ENCODE measurements at regions not wholly inside any gene's neighbourhood (a gene's known extent, or its start where the extent isn't known, plus 50 kb on each side); places are given as distances from the start of the nearest gene placed in this dataset.
"Not testable (repeated sequence)": the region's sequence is repeated elsewhere in the genome, so short reads cannot be mapped to it uniquely, and the experiment has no call there.

- DNase-seq (ENCODE audit: low read depth), result no peak
Measured at GRCh38 chr1:187971851-187972250, 1143.1 kb downstream of the PLA2G4A start.

GRCh38 chr1:187977298-187977697 lies 1148.5 kb downstream of the PLA2G4A start:
- no peak for DNase-seq (ENCODE audit: low read depth)
- in situ Hi-C loops (cut with HindIII; ENCODE audit: low pct_unique_long_range_greater_than_20kb, low sequenced_read_pairs), result no loop called here

More at GRCh38 chr1:187971851-187972250, 1143.1 kb downstream of the PLA2G4A start:
- in situ Hi-C loops (cut with HindIII; ENCODE audit: low pct_unique_long_range_greater_than_20kb, low sequenced_read_pairs), result no loop called here

- in situ Hi-C loops (cut with HindIII; ENCODE audit: low pct_unique_long_range_greater_than_20kb, low sequenced_read_pairs), result no loop called here
- no peak for DNase-seq (ENCODE audit: low read depth)
Measured at GRCh38 chr1:187985145-187985896, 1156.6 kb downstream of the PLA2G4A start.

GRCh38 chr1:187985897-187986654 lies 1157.3 kb downstream of the PLA2G4A start:
- in situ Hi-C loops (cut with HindIII; ENCODE audit: low pct_unique_long_range_greater_than_20kb, low sequenced_read_pairs), result no loop called here
- DNase-seq (ENCODE audit: low read depth), result no peak

- in situ Hi-C loops (cut with HindIII; ENCODE audit: low pct_unique_long_range_greater_than_20kb, low sequenced_read_pairs), result no loop called here
- no peak for DNase-seq (ENCODE audit: low read depth)
Measured at GRCh38 chr1:187987236-187987776, 1158.6 kb downstream of the PLA2G4A start.

- no peak for DNase-seq (ENCODE audit: low read depth)
- in situ Hi-C loops (cut with HindIII; ENCODE audit: low pct_unique_long_range_greater_than_20kb, low sequenced_read_pairs), result no loop called here
Measured at GRCh38 chr1:187991944-187992343, 1163.2 kb downstream of the PLA2G4A start.

- no peak for DNase-seq (ENCODE audit: low read depth)
- in situ Hi-C loops (cut with HindIII; ENCODE audit: low pct_unique_long_range_greater_than_20kb, low sequenced_read_pairs), result no loop called here
Measured at GRCh38 chr1:187996780-187997179, 1168.0 kb downstream of the PLA2G4A start.

- no peak for DNase-seq (ENCODE audit: low read depth)
- in situ Hi-C loops (cut with HindIII; ENCODE audit: low pct_unique_long_range_greater_than_20kb, low sequenced_read_pairs), result no loop called here
Measured at GRCh38 chr1:187999973-188000372, 1171.2 kb downstream of the PLA2G4A start.

GRCh38 chr1:188003687-188004086 lies 1174.9 kb downstream of the PLA2G4A start:
- DNase-seq (ENCODE audit: low read depth); in situ Hi-C loops (cut with HindIII; ENCODE audit: low pct_unique_long_range_greater_than_20kb, low sequenced_read_pairs): not testable (repeated sequence)

GRCh38 chr1:188004849-188005248 lies 1176.1 kb downstream of the PLA2G4A start:
- no peak for DNase-seq (ENCODE audit: low read depth)
- in situ Hi-C loops (cut with HindIII; ENCODE audit: low pct_unique_long_range_greater_than_20kb, low sequenced_read_pairs), result no loop called here

- DNase-seq (ENCODE audit: low read depth), result no peak
- in situ Hi-C loops (cut with HindIII; ENCODE audit: low pct_unique_long_range_greater_than_20kb, low sequenced_read_pairs), result no loop called here
Measured at GRCh38 chr1:188006354-188006753, 1177.6 kb downstream of the PLA2G4A start.

GRCh38 chr1:188013222-188013849 lies 1184.6 kb downstream of the PLA2G4A start:
- in situ Hi-C loops (cut with HindIII; ENCODE audit: low pct_unique_long_range_greater_than_20kb, low sequenced_read_pairs); DNase-seq (ENCODE audit: low read depth): not testable (repeated sequence)

- in situ Hi-C loops (cut with HindIII; ENCODE audit: low pct_unique_long_range_greater_than_20kb, low sequenced_read_pairs), result no loop called here
- DNase-seq (ENCODE audit: low read depth), result no peak
Measured at GRCh38 chr1:188017921-188018320, 1189.2 kb downstream of the PLA2G4A start.

- no peak for DNase-seq (ENCODE audit: low read depth)
- in situ Hi-C loops (cut with HindIII; ENCODE audit: low pct_unique_long_range_greater_than_20kb, low sequenced_read_pairs), result no loop called here
Measured at GRCh38 chr1:188022661-188023060, 1193.9 kb downstream of the PLA2G4A start.

- in situ Hi-C loops (cut with HindIII; ENCODE audit: low pct_unique_long_range_greater_than_20kb, low sequenced_read_pairs), result no loop called here
- DNase-seq (ENCODE audit: low read depth), result no peak
Measured at GRCh38 chr1:188023206-188023605, 1194.5 kb downstream of the PLA2G4A start.

GRCh38 chr1:188027613-188028012 lies 1198.9 kb downstream of the PLA2G4A start:
- peak; percentile 89 for DNase-seq (ENCODE audit: low read depth)
- in situ Hi-C loops (cut with HindIII; ENCODE audit: low pct_unique_long_range_greater_than_20kb, low sequenced_read_pairs), result no loop called here

- in situ Hi-C loops (cut with HindIII; ENCODE audit: low pct_unique_long_range_greater_than_20kb, low sequenced_read_pairs); DNase-seq (ENCODE audit: low read depth): not testable (repeated sequence)
Measured at GRCh38 chr1:188037572-188037971, 1208.8 kb downstream of the PLA2G4A start.

- in situ Hi-C loops (cut with HindIII; ENCODE audit: low pct_unique_long_range_greater_than_20kb, low sequenced_read_pairs), result no loop called here
- DNase-seq (ENCODE audit: low read depth), result no peak
Measured at GRCh38 chr1:188043536-188044245, 1214.9 kb downstream of the PLA2G4A start.
